Large intestine (tissue), 3 donors: ENCODE measurements at regions not wholly inside any gene's neighbourhood (a gene's known extent, or its start where the extent isn't known, plus 50 kb on each side); places are given as distances from the start of the nearest gene placed in this dataset.

Experiments
- DNase-seq, 2 donors: peaks; one replicate each; pipeline versions ENCODE4 v3.0.0 to v3.0.0-alpha.2; 2013
- H3K27ac ChIP-seq: one replicate; pipeline ENCODE4 v1.5.1; 2013; ENCODE audit warnings: low read length
- H3K27me3 ChIP-seq: 2 replicates; pipeline ENCODE4 v1.6.1; 2013; ENCODE audit warnings: low read length; ENCODE audit not compliant: control insufficient read depth, insufficient read depth
- H3K36me3 ChIP-seq: 2 replicates; pipeline ENCODE4 v1.6.1; 2013; ENCODE audit warnings: low read length; ENCODE audit not compliant: control insufficient read depth, insufficient read depth
- H3K4me1 ChIP-seq: one replicate; pipeline ENCODE4 v1.6.1; 2013; ENCODE audit warnings: low read length; ENCODE audit not compliant: control insufficient read depth, insufficient read depth
- H3K4me3 ChIP-seq: one replicate; pipeline ENCODE4 v1.5.1; 2013; ENCODE audit warnings: low read length
- H3K9me3 ChIP-seq: one replicate; pipeline ENCODE4 v1.6.1; 2013; ENCODE audit warnings: mild to moderate bottlenecking, low read depth, low read length, moderate library complexity; ENCODE audit not compliant: control insufficient read depth
- WGBS: methylation state at CpG from one replicate; pipeline ENCODE4 v1.1.5; 2013; ENCODE audit warnings: low lambda C conversion rate; ENCODE audit not compliant: insufficient coverage; 5-methylcytosine and 5-hydroxymethylcytosine counted together

DNA sequence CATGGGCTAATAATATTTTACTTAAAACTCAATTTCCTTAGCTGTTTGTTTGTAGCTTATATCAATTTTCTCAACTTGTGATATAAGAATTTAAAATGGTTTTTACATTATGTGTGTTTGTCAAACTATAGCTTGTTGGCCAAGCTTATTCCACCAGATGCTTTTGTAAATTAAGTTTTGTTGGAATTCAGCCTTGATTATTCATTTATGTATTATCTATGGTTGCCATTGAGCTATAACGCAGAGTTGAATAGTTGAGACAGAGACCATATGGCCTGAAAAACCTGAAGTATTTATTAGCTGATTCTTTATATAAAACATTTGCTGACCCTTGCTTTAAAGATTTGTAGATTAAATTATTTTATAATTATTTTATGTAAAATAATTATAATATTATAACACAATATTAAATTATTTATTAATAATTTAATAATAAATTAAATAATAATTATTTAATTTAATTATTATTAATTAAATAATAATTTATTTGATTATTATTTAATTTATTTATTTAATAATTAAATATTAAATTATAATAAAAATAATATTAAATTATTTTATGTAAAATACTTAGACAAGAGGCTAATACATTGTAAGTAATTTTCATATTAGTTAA is 779.6 kb upstream of the NECTIN3 start:
- no peak for DNase-seq
- no CpG with 5 or more reads among the region's 1 CpG for whole genome bisulfite sequencing
- H3K27me3 ChIP-seq, result no peaks in the 10 kb centered on the region
- H3K4me3 ChIP-seq, result no peak overlapping the region
- H3K9me3 ChIP-seq, result no peaks in the 10 kb centered on the region
- H3K4me1 ChIP-seq, result no peaks in the 10 kb centered on the region
- H3K27ac ChIP-seq, result no peak overlapping the region
- no peaks in the 10 kb centered on the region for H3K36me3 ChIP-seq

GRCh38 chr3:110293660-110294059 is 778.0 kb upstream of the NECTIN3 start:
- no peak overlapping the region for H3K4me3 ChIP-seq
- H3K4me1 ChIP-seq, result no peaks in the 10 kb centered on the region
- no peak for DNase-seq
- no peaks in the 10 kb centered on the region for H3K27me3 ChIP-seq
- H3K27ac ChIP-seq, result no peak overlapping the region
- H3K36me3 ChIP-seq, result no peaks in the 10 kb centered on the region
- no peaks in the 10 kb centered on the region for H3K9me3 ChIP-seq

- no peak overlapping the region for H3K4me3 ChIP-seq
- no peaks in the 10 kb centered on the region for H3K27me3 ChIP-seq
- no peak for DNase-seq
- H3K9me3 ChIP-seq, result no peaks in the 10 kb centered on the region
- H3K27ac ChIP-seq, result no peak overlapping the region
- no CpG with 5 or more reads among the region's 1 CpG for WGBS
- H3K36me3 ChIP-seq, result no peaks in the 10 kb centered on the region
- no peaks in the 10 kb centered on the region for H3K4me1 ChIP-seq
Observed at GRCh38 chr3:110296885-110297284, 774.7 kb upstream of the NECTIN3 start.

DNA sequence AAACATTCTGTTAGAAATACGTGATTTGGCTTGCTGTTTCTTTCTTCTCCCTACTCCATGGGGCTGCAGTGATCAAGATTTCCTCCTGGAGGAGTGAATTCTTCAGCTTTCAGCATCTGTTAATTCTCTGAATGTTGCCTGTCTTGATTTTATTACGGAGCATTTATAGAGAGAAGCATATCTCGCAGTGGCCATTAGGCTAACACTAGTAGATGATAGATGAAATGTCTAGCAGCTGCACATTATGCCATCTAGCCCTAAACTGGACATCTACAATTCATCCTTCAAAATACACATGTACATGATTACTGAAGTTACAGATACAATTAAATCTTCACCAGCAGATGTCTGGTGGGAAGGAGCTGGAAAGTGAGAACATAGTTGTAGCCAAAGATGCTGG is 769.8 kb upstream of the NECTIN3 start:
- WGBS, result no CpG with 5 or more reads among the region's 3 CpGs
- H3K36me3 ChIP-seq, result no peaks in the 10 kb centered on the region
- H3K4me3 ChIP-seq, result no peak overlapping the region
- no peaks in the 10 kb centered on the region for H3K27me3 ChIP-seq
- no peak for DNase-seq
- H3K4me1 ChIP-seq, result no peaks in the 10 kb centered on the region
- H3K27ac ChIP-seq, result no peak overlapping the region
- H3K9me3 ChIP-seq, result no peaks in the 10 kb centered on the region

DNA sequence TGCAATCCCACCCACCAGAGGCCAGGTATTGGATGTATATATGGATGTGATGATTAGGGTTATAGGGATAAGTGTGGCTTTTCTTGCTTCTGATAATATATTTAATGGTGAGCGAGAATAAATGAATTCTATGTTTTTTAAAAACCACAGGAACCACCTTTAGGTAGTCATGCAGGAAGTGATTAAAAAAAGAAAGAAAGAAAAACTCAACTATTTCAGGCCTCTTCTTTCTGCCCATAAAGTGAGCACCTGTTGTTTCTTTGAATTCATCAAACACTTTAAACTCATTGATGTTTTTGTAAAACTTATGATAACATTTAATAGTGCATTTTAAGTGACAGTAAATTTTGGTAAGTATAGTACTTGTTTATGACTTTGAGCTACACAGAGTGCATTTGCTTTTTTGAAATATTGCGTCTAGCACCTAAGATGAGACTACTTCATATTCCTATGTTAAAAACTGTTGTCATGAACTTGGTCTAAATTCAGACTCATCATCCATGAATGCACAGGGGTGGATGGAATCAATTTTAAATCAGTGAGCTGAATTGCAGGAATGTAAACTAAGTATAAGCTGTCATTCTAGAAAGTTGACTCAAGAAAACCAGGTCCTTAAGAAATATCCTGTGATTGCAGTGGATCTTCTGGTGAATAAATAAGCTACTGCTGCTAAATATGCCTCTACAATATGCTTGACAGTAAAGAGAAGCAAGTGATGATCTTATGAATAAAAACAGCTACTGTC is 764.4 kb upstream of the NECTIN3 start:
- Histone ChIP-seq H3K9me3 (no peaks in the 10 kb centered on the region), H3K4me1 (no peaks in the 10 kb centered on the region), H3K36me3 (no peaks in the 10 kb centered on the region), H3K27ac (no peak overlapping the region), H3K27me3 (no peaks in the 10 kb centered on the region), H3K4me3 (no peak overlapping the region)
- no peak for DNase-seq
- WGBS, result 86% methylated on average over 2 of the region's 2 CpGs

DNA sequence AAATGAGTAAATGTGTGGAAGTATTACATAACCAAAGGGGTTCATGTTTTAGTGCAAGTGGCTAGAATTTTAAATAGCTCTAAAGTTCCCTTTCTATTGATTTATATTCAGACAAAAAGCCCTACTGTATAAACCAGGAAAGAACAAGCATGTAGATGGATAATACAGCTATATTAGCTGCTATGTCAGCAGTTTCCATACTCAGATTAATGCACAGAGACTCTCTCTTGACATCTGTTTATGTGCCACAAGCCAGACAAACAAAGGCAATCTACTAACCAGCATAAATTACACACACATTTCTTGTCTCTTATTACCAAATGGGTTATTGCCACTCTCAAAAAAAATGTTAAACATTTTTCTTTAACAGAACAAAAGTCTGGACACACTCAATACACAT is 760.1 kb upstream of the NECTIN3 start:
- H3K4me1 ChIP-seq, result no peaks in the 10 kb centered on the region
- H3K27ac ChIP-seq, result no peak overlapping the region
- no peaks in the 10 kb centered on the region for H3K36me3 ChIP-seq
- no peaks in the 10 kb centered on the region for H3K27me3 ChIP-seq
- H3K4me3 ChIP-seq, result no peak overlapping the region
- H3K9me3 ChIP-seq, result no peaks in the 10 kb centered on the region
- no peak for DNase-seq

- no peaks in the 10 kb centered on the region for H3K9me3 ChIP-seq
- WGBS, result no CpG with 5 or more reads among the region's 7 CpGs
- H3K27ac ChIP-seq, result no peak overlapping the region
- no peaks in the 10 kb centered on the region for H3K27me3 ChIP-seq
- no peak overlapping the region for H3K4me3 ChIP-seq
- DNase-seq, result peak; percentile 4 to 49
- H3K36me3 ChIP-seq, result no peaks in the 10 kb centered on the region
- no peaks in the 10 kb centered on the region for H3K4me1 ChIP-seq
Observed at GRCh38 chr3:110314512-110315114, 757.0 kb upstream of the NECTIN3 start.

DNA sequence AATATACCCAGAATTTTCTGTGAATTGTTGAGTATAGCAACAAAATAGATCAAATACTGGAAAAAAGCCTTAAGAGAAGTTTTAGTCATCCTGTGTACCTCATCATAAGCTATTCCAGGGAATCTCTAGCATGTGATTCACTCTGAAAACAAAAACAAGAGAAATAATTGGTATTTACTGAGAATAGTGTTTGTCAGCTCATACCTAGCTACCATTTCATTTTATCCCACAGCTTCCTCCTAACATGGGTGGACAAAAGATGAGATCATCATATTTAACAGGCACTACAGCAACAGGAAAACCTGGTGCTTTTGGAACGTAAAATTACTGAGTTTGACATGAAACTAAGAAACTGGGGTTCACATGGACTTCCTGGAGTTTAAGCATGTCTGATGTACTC is 753.5 kb upstream of the NECTIN3 start:
- H3K4me3 ChIP-seq, result no peak overlapping the region
- WGBS, result no CpG with 5 or more reads among the region's 1 CpG
- H3K9me3 ChIP-seq, result no peaks in the 10 kb centered on the region
- no peak for DNase-seq
- H3K36me3 ChIP-seq, result no peaks in the 10 kb centered on the region
- no peaks in the 10 kb centered on the region for H3K4me1 ChIP-seq
- H3K27ac ChIP-seq, result no peak overlapping the region
- H3K27me3 ChIP-seq, result no peaks in the 10 kb centered on the region

GRCh38 chr3:110323349-110323748 is 748.3 kb upstream of the NECTIN3 start:
- Histone ChIP-seq H3K27me3 (no peaks in the 10 kb centered on the region), H3K4me3 (no peak overlapping the region), H3K4me1 (no peaks in the 10 kb centered on the region), H3K36me3 (no peaks in the 10 kb centered on the region), H3K27ac (no peak overlapping the region), H3K9me3 (no peaks in the 10 kb centered on the region)
- no peak for DNase-seq
- WGBS, result no CpG with 5 or more reads among the region's 1 CpG

GRCh38 chr3:110324171-110324705 is 747.4 kb upstream of the NECTIN3 start:
- no peak for DNase-seq
- H3K4me3 ChIP-seq, result no peak overlapping the region
- no peaks in the 10 kb centered on the region for H3K9me3 ChIP-seq

More at GRCh38 chr3:110324171-110324705, 747.4 kb upstream of the NECTIN3 start:
- Histone ChIP-seq H3K27ac (no peak overlapping the region), H3K4me1 (no peaks in the 10 kb centered on the region), H3K27me3 (no peaks in the 10 kb centered on the region), H3K36me3 (no peaks in the 10 kb centered on the region)
- WGBS, result 70% methylated on average over 3 of the region's 3 CpGs
